HUES48 (cell line): ENCODE measurements at regions not wholly inside any gene's neighbourhood (a gene's known extent, or its start where the extent isn't known, plus 50 kb on each side); places are given as distances from the start of the nearest gene placed in this dataset.
"Not testable (repeated sequence)": the region's sequence is repeated elsewhere in the genome, so short reads cannot be mapped to it uniquely, and the experiment has no call there.

Source experiments
- H3K27ac ChIP-seq: one replicate; pipeline ENCODE4 v1.7.0; 2013; ENCODE audit warnings: low read depth, low read length, inconsistent platforms
- H3K27me3 ChIP-seq: 2 replicates; pipeline ENCODE4 v1.6.1; 2013; ENCODE audit warnings: mild to moderate bottlenecking, low read length; ENCODE audit not compliant: control insufficient read depth, insufficient read depth
- H3K36me3 ChIP-seq: 2 replicates; pipeline ENCODE4 v1.6.1; 2013; ENCODE audit warnings: low read length; ENCODE audit not compliant: control insufficient read depth, insufficient read depth
- H3K4me1 ChIP-seq: 2 replicates; pipeline ENCODE4 v1.6.1; 2013; ENCODE audit warnings: mild to moderate bottlenecking, low read length; ENCODE audit not compliant: control insufficient read depth, insufficient read depth
- H3K4me3 ChIP-seq: 2 replicates; pipeline ENCODE4 v1.5.1; 2013; ENCODE audit warnings: mild to moderate bottlenecking, low read depth, low read length
- H3K9ac ChIP-seq: 2 replicates; pipeline ENCODE4 v1.6.1; 2013; ENCODE audit warnings: mild to moderate bottlenecking, low read depth, low read length, moderate library complexity
- H3K9me3 ChIP-seq: 2 replicates; pipeline ENCODE4 v1.6.1; 2013; ENCODE audit warnings: low read length; ENCODE audit not compliant: control insufficient read depth, insufficient read depth

DNA sequence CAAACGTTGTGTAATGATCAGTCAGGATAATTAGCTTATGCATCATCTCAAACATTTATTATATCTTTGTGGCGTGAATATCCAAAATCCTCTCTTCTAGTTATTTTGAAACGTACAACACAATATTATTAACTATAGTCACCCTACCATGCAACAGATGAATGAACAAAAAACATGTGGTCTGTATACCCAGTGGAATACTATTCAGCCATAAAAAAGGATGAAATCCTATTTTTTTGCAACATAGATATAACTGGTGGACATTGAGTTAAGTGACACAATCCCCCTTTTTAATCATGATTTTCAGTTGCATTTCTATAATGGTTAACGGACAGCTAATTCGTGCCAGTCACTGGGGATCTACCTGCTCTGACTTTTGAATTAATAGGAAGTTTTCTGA is 145.6 kb downstream of the SOX1 start:
- H3K9ac ChIP-seq = no peak overlapping the region

GRCh38 chr13:112213467-112214255 is 146.7 kb downstream of the SOX1 start:
- no peaks in the 10 kb centered on the region for H3K36me3 ChIP-seq
- H3K27me3 ChIP-seq = no peaks in the 10 kb centered on the region
- no peaks in the 10 kb centered on the region for H3K9me3 ChIP-seq
- H3K27ac ChIP-seq = no peak overlapping the region
- H3K4me3 ChIP-seq = no peak overlapping the region
- H3K4me1 ChIP-seq = no peaks in the 10 kb centered on the region
- H3K9ac ChIP-seq = no peak overlapping the region

More for the DNA sequence above, 145.6 kb downstream of the SOX1 start:
- H3K4me3 ChIP-seq = no peak overlapping the region
- no peaks in the 10 kb centered on the region for H3K9me3 ChIP-seq
- H3K36me3 ChIP-seq = no peaks in the 10 kb centered on the region
- peaks cover 9% of the 10 kb centered on the region for H3K27me3 ChIP-seq
- no peaks in the 10 kb centered on the region for H3K4me1 ChIP-seq
- H3K27ac ChIP-seq = no peak overlapping the region

DNA sequence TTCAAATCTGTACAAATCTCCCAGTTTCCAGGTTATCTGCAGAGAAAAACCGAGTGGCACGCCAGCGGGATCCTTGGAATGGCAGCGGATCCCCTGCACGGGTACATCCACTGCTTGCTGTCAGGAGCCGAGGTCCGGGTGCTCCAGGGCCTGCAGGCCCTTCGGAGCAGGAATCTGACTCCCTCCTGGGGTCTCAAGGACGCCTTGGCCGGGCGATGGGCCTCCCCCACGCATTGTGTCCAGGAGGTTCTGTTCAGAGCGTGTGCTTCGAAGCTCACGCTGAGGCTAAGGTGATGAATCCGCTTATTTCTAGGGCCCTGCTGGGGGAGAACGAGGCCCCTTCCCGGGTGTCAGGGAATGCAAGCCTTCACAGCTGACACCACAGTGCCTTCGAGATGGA is 148.9 kb downstream of the SOX1 start:
- no peak overlapping the region for H3K4me3 ChIP-seq
- no peak overlapping the region for H3K27ac ChIP-seq
- H3K9me3 ChIP-seq = no peaks in the 10 kb centered on the region
- no peak overlapping the region for H3K9ac ChIP-seq
- no peaks in the 10 kb centered on the region for H3K4me1 ChIP-seq
- no peaks in the 10 kb centered on the region for H3K36me3 ChIP-seq
- H3K27me3 ChIP-seq = 0 out of 2 replicates have a peak, but pooled peaks cover 4% of the 10 kb centered on the region

DNA sequence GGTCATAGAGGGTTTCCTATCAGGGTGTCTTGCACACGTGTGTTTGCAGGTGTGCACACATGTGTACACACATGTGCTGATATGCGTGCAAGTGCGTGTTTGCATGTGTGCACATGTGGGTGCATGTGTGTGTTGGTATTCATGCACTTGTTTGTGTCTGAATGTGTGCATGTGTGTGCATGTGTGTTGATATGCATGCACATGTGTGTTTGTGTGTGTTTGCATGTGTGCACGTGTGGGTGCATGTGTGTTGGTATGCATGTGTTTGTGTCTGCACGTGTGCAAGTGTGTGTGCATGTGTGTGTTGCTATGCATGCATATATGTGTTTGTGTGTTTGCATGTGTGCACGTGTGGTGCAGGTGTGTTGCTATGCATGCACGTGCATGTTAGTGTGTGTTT is 150.5 kb downstream of the SOX1 start:
- H3K9ac ChIP-seq = no peak overlapping the region
- H3K4me3 ChIP-seq = no peak overlapping the region
- H3K27me3 ChIP-seq = 0 out of 2 replicates have a peak, but pooled peaks cover 4% of the 10 kb centered on the region
- H3K27ac ChIP-seq = no peak overlapping the region
- H3K36me3 ChIP-seq = no peaks in the 10 kb centered on the region
- H3K4me1 ChIP-seq = no peaks in the 10 kb centered on the region
- H3K9me3 ChIP-seq = no peaks in the 10 kb centered on the region

- H3K4me3 ChIP-seq = no peak overlapping the region
- no peaks in the 10 kb centered on the region for H3K36me3 ChIP-seq
- H3K4me1 ChIP-seq = no peaks in the 10 kb centered on the region
- H3K27me3 ChIP-seq = 0 out of 2 replicates have a peak, but pooled peaks cover 4% of the 10 kb centered on the region
- no peak overlapping the region for H3K27ac ChIP-seq
- no peak overlapping the region for H3K9ac ChIP-seq
- no peaks in the 10 kb centered on the region for H3K9me3 ChIP-seq
Measured at GRCh38 chr13:112218416-112218815, 151.5 kb downstream of the SOX1 start.

- H3K27me3 ChIP-seq = 0 out of 2 replicates have a peak, but pooled peaks cover 4% of the 10 kb centered on the region
- no peaks in the 10 kb centered on the region for H3K9me3 ChIP-seq
- no peak overlapping the region for H3K9ac ChIP-seq
- no peak overlapping the region for H3K4me3 ChIP-seq
- no peaks in the 10 kb centered on the region for H3K4me1 ChIP-seq
- no peak overlapping the region for H3K27ac ChIP-seq
- H3K36me3 ChIP-seq = no peaks in the 10 kb centered on the region
Measured at GRCh38 chr13:112219740-112220139, 152.8 kb downstream of the SOX1 start.

- 0 out of 2 replicates have a peak, but pooled peaks cover 4% of the 10 kb centered on the region for H3K27me3 ChIP-seq
- H3K9me3 ChIP-seq = no peaks in the 10 kb centered on the region
- no peak overlapping the region for H3K27ac ChIP-seq
- no peaks in the 10 kb centered on the region for H3K36me3 ChIP-seq
- no peaks in the 10 kb centered on the region for H3K4me1 ChIP-seq
- no peak overlapping the region for H3K9ac ChIP-seq
- no peak overlapping the region for H3K4me3 ChIP-seq
Measured at GRCh38 chr13:112220296-112220875, 153.4 kb downstream of the SOX1 start.

DNA sequence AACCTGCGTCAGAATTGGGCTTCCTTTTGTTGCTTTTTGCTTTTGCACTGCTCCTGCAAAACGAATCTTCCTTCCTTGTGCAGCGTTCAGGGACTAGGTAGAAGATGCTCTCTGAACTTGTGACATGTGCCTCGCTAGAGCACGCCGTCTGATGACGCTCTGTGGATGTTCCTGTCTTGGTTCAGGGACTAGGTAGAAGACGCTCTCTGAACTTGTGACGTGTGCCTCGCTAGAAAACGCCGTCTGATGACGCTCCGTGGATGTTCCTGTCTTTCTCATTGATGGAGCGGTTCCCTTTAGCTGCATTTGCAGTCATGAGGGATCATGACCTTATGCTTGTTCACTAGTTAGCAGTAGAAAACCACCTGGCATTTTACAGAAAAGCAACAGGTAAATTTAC is 154.0 kb downstream of the SOX1 start:
- Histone ChIP-seq H3K9ac (no peak overlapping the region), H3K4me1 (no peaks in the 10 kb centered on the region), H3K36me3 (no peaks in the 10 kb centered on the region), H3K4me3 (no peak overlapping the region), H3K27ac (no peak overlapping the region), H3K9me3 (no peaks in the 10 kb centered on the region), H3K27me3 (0 out of 2 replicates have a peak, but pooled peaks cover 4% of the 10 kb centered on the region)

GRCh38 chr13:112222971-112223370 is 153.2 kb upstream of the SPACA7 start:
- Histone ChIP-seq H3K9ac (no peak overlapping the region), H3K4me1 (no peaks in the 10 kb centered on the region), H3K36me3 (no peaks in the 10 kb centered on the region), H3K27me3 (0 out of 2 replicates have a peak, but pooled peaks cover 4% of the 10 kb centered on the region), H3K4me3 (no peak overlapping the region), H3K9me3 (no peaks in the 10 kb centered on the region), H3K27ac (no peak overlapping the region)

GRCh38 chr13:112223929-112224328 is 152.2 kb upstream of the SPACA7 start:
- H3K9ac ChIP-seq, H3K4me3 ChIP-seq, H3K27me3 ChIP-seq, H3K27ac ChIP-seq, H3K4me1 ChIP-seq, H3K36me3 ChIP-seq, H3K9me3 ChIP-seq: not testable (repeated sequence)

DNA sequence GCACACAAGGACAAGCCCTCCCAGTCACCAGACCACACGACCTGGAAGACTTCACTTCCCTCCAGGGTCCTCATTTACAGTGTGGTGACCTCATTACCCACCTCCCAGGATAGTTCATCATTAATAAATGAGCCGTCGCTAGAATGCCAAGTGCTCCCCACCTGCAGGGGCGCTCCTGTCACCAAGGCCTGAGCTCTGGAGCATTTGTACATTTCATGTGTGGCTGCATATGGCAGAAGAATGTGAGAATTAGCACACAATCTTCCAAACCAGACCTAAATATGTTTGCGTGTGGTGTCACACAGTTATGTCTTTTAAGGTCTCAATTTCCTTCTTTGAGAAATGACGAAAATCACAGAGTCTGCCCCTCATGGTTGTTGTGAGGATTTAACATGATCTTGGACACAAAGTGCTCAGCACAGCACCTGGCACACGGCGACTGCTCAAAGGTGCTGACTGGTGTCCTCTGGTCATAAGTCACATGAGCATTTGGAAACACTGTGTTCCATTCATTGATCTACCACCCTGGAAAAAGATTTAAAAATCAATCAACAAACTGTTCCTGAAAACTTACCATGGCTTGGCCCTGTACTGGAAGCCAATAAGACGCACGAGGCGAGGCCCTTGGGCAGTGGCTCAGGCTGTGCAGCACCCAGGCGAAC is 150.6 kb upstream of the SPACA7 start:
- Histone ChIP-seq H3K27ac (no peak overlapping the region), H3K4me3 (no peak overlapping the region), H3K36me3 (no peaks in the 10 kb centered on the region), H3K9ac (no peak overlapping the region), H3K4me1 (no peaks in the 10 kb centered on the region), H3K27me3 (no peaks in the 10 kb centered on the region), H3K9me3 (no peaks in the 10 kb centered on the region)
